NCI-H146 treated with DMSO at 0.1 percent for 48 hours (cell line): ENCODE measurements at regions not wholly inside any gene's neighbourhood (a gene's known extent, or its start where the extent isn't known, plus 50 kb on each side); places are given as distances from the start of the nearest gene placed in this dataset.
A peak's percentile ranks its signal among the peaks of the same experiment; 100 is the strongest.

Experiments
- DNase-seq: peaks from one replicate; lab custom pipeline; 2025; ENCODE audit not compliant: unreplicated experiment; lab: John Stamatoyannopoulos, UW

- no peak for DNase-seq
Observed at GRCh38 chr1:224504297-224505041, 69.9 kb upstream of the WDR26 start.

DNA sequence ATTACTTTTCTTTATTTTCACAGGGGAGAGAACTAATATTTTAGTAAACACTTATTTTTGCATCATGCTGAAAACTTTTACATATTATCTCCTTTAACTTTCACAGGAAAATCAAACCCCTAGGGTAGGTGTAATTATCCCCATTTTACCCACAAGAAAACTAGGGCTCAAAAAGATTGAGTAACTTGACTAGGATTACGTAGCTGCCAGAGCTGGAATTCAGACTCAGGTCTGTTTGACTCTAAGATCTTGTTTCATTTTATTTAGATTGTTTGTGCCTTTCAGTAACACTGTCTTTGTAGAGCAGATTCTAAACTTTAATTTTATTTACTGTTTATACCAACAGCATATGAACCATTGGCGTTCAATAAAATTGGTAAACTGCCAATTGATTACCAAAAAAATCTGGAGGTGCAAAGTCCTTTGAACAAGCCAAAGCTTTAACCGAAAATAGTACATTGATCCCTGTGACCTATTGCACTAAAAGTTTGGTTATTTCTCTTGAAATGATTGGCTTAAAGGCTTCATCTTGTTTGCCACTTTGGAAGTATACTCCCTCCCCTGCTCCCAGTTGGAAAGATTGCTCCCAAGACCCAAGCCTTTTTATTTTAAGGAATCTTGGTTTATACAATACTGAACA is 71.0 kb upstream of the WDR26 start:
- no peak for DNase-seq

GRCh38 chr1:224506141-224506814 is 71.7 kb upstream of the WDR26 start:
- DNase-seq: no peak

DNA sequence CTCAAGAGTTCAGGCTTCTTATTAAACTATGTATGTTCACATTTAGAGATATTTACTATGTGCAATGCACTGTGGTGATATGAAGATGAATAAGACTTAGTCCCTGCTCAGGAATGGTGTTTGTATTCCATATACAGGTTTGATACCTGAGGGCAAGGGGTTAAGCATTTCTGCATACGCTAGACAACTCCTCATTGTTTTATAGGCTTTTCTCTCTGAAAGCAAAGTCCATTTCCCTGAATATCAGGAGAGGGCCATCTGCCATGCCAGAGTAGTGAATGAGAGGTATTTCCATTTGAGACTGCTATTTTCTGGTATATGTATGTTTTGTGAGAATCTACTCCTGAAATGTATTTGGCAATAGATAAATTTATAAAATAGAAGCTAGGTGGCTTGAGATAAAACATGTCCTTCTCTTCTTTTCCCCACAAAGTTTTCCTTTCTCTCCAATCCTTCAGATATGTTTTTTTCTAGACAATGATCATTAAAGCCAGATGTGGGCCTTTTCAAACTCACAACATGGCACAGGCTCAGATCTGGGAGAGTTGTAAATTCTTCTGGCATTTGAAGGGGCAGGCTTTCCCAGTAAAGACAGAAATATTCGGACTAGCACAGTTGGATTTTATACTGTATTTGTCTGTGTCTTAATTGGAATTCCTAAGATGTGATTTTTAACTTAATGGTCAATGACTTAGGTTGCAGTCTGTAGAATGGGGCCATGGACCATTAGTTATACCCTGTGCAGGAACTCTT is 73.3 kb upstream of the WDR26 start:
- DNase-seq: no peak

- DNase-seq: no peak
Observed at GRCh38 chr1:224509907-224510306, 75.3 kb upstream of the WDR26 start.

GRCh38 chr1:224510880-224511645 is 76.5 kb upstream of the WDR26 start:
- DNase-seq: no peak

DNA sequence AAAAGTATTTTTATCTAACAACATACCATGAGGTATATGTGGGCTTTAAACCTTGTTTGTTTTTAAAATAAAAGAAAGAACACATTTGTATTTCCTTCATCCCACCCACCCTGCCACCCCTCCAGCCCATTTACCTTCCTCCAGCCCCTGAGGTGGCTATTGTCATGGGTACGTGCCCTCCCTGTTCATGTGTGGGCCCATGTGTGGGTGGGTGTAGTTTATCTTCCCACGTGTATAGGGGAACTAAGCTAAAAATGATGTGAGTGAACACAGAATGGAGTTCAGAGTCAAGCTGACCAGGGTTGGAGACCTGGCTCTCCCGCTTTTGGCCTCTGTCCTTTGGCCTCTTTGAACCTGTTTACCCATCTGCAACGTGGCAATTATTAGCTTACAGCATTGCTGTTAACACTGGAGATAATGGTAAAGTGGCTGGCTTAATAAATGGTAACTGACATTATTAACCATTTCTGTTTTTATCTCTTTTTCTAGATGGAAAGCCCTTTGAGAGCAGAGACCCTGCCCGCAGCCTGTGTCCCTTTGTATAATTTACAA is 78.1 kb upstream of the WDR26 start:
- no peak for DNase-seq

DNA sequence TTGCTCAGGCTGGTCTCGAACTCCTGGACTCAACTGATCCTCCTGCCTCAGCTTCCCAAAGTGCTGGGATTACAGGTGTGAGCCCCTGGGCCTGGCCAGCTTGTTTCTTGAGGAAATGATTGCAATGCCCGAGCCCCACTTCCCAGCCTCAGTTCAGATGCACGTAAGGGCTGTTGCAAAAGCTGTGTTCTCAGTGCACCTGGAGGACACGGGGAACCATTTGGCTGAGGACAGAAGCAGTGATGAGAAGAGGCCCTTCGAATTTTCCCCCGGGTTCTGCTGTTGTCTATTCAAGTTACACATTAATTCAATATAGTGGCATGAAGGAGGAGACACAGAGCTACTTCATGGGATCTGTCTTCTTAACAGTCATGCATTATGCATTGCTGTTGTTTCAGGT is 78.8 kb upstream of the WDR26 start:
- DNase-seq: no peak

DNA sequence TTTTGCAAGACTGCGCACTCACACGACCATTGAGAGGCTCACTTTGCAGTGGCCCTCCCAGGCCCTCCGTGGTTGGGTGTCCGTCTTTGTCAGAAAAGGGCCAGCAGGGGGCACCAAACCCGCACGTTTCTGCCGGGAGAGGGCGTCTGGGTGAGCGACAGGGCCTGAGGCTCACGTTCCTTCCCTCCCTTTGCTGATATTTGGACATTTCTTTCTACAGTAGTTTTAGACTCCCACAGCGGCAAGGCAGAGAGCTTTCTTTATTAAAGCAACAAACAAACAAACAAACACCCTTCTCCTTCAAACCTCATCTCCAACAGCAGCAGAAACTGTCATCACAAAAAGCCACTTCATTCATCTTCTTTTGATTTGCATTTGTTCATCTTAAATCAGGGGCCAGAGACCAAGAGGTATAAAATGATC is 79.2 kb upstream of the WDR26 start:
- peak; percentile 69 for DNase-seq

- DNase-seq: no peak
Observed at GRCh38 chr1:224517171-224517570, 82.6 kb upstream of the WDR26 start.

DNA sequence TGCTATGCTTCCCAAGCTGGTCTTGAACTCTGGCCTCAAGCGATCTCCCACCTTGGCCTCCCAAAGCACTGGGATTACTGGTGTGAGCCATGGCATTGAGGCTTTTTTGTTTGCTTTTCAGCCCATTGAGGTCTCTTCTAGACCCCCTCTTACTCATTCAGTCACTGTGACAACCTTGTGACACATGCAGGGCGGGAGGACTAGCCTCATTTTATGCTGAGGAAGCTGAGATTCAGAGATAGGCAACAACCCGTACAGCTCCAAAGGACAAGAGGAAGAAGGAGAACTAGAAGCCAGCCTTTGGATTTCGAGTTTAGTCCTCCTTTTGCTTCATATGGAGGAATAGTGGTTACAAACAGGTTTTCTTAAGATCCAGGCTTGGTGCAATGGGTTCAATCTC is 83.9 kb upstream of the WDR26 start:
- DNase-seq: no peak

GRCh38 chr1:224519874-224520273 is 85.3 kb upstream of the WDR26 start:
- no peak for DNase-seq

GRCh38 chr1:224520808-224521207 is 86.2 kb upstream of the WDR26 start:
- DNase-seq: no peak

GRCh38 chr1:224521904-224522734 is 87.5 kb upstream of the WDR26 start:
- DNase-seq: peak; percentile 37

- DNase-seq: no peak
Observed at GRCh38 chr1:224523676-224524075, 89.1 kb upstream of the WDR26 start.

DNA sequence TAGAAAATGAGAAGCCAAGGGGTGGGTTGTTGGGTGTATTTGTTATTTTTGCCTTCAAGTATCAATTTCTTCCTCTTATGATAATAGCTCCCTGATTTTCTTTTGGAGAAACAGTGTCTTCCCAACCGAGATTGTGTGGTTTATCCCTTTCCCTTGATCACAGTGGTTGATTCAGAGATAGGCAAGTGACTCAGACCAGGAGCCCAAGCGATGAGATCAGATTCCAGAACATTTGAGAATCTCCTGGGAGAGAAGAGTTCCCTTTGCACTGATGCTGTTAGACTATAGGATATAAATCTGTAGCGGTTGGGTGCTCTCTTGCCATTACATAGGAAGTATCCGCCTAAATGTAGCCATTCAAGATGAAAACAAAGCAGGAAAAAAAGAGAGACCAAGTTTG is 90.1 kb upstream of the WDR26 start:
- DNase-seq: no peak

DNA sequence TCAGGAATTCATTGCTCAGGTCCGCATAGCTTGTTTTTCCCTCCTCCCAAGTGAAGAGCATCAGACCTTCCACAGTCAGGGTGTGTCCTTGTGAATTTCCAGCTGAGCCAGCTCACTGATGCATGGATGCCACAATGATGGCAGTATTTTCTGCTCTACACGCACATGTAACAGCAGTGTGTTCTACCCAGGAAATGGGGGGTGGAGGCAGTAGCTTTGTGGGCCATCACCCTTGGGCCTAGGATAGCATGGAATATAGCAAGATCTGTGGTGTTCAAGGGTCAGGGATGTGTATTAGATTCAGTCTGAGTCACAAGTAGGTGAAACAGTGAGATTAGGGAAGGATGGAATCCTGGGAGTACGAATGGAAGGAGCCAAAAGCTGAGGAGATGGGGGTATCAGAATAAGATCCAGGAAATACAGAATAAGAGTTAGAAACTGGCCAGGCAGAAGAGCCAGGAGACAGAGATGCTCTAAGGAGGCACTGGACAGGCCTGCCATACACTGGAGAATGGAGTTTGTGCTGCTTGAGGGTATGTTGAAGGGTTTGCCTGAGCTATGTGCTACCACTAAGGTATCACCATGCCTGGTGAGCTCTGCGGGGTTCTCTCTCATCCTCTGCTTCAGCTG is 90.6 kb upstream of the CNIH3 start:
- no peak for DNase-seq

DNA sequence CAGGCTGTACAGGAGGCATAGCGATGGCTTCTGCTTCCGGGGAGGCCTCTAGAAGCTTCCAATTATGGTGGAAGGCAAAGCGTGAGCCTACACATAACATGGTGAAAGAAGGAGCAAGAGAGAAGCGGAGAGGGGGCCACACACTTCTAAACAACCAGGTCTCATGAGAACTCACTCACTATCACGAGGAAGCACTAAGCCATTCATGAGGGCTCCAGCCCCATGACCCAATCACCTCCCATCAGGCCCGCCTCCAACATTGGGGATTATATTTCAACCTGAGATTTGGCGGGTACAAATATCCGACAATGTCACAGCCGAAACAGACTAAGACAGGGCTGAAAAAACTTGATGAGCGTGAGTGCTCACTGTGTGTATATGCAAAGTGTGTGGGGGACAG is 89.3 kb upstream of the CNIH3 start:
- no peak for DNase-seq

- DNase-seq: no peak
Observed at GRCh38 chr1:224528900-224529299, 87.2 kb upstream of the CNIH3 start.
